Parathyroid adenoma (tissue), 2 donors: ENCODE measurements at regions not wholly inside any gene's neighbourhood (a gene's known extent, or its start where the extent isn't known, plus 50 kb on each side); places are given as distances from the start of the nearest gene placed in this dataset.

Source experiments
- H2AFZ ChIP-seq: fragments of 300-600 bp; sonication (generic); one replicate; pipeline ENCODE4 v1.7.0; 2017; ENCODE audit warnings: antibody characterized with exemption, mild to moderate bottlenecking
- H3K27ac ChIP-seq: fragments of 300-600 bp; sonication (generic); one replicate; pipeline ENCODE4 v1.7.0; 2017
- H3K27me3 ChIP-seq: fragments of 300-600 bp; sonication (generic); one replicate; pipeline ENCODE4 v1.7.0; 2017; ENCODE audit warnings: low read length; ENCODE audit not compliant: control insufficient read depth, insufficient read depth
- H3K36me3 ChIP-seq: fragments of 300-600 bp; sonication (generic); one replicate; pipeline ENCODE4 v1.7.0; 2017; ENCODE audit warnings: low read length; ENCODE audit not compliant: control insufficient read depth, insufficient read depth
- H3K4me1 ChIP-seq: fragments of 300-600 bp; sonication (generic); one replicate; pipeline ENCODE4 v1.7.0; 2017; ENCODE audit warnings: control low read depth
- H3K4me2 ChIP-seq: fragments of 300-600 bp; sonication (generic); one replicate; pipeline ENCODE4 v1.7.0; 2017; ENCODE audit warnings: low read length
- H3K4me3 ChIP-seq: fragments of 300-600 bp; sonication (generic); one replicate; pipeline ENCODE4 v1.7.0; 2017; ENCODE audit warnings: low read depth, low read length
- H3K79me2 ChIP-seq: fragments of 300-600 bp; sonication (generic); one replicate; pipeline ENCODE4 v1.7.0; 2017; ENCODE audit warnings: control low read depth
- H3K9ac ChIP-seq: fragments of 300-600 bp; sonication (generic); one replicate; pipeline ENCODE4 v1.7.0; 2017; ENCODE audit warnings: mild to moderate bottlenecking
- H3K9me3 ChIP-seq: fragments of 300-600 bp; sonication (generic); one replicate; pipeline ENCODE4 v1.7.0; 2017; ENCODE audit warnings: low read length; ENCODE audit not compliant: control insufficient read depth
- TF ChIP-seq, protein P1 (sequence below): fragments of 300-600 bp; sonication (generic); IDR thresholded peaks from one replicate; pipeline ENCODE4 v1.7.0; 2017; ENCODE audit warnings: antibody characterized with exemption, mild to moderate bottlenecking
- donor health status: primary hyperparathyroidism.

- no peak overlapping the region for H3K4me3 ChIP-seq
Observed at GRCh38 chr11:45365961-45366618, 79.9 kb upstream of the SYT13 start.

DNA sequence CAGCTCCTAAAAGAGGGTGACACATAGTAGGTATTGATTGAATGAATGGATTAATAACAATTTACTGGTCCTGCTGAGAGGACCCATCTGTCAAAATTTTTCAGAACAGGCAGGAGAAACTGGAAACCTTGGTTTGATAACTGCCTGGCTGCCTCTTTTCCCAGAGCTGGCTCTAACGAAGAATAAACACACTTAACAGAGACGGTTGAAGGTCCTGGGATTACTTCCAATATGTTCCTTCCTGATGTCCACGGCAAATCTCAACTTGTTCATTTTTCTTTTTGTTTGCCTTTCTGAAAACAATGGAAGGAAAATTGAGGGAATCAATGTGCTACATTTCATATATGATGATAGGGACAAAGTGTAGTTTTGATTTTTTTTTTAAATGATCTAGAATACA lies 76.5 kb upstream of the SYT13 start:
- H3K9ac ChIP-seq, result no peak overlapping the region
- H3K36me3 ChIP-seq, result no peaks in the 10 kb centered on the region
- no peaks in the 10 kb centered on the region for H3K9me3 ChIP-seq
- H3K27me3 ChIP-seq, result no peaks in the 10 kb centered on the region
- no peak overlapping the region for H2AFZ ChIP-seq
- H3K4me2 ChIP-seq, result no peak overlapping the region
- H3K27ac ChIP-seq, result no peak overlapping the region
- TF ChIP-seq, protein P1, sequence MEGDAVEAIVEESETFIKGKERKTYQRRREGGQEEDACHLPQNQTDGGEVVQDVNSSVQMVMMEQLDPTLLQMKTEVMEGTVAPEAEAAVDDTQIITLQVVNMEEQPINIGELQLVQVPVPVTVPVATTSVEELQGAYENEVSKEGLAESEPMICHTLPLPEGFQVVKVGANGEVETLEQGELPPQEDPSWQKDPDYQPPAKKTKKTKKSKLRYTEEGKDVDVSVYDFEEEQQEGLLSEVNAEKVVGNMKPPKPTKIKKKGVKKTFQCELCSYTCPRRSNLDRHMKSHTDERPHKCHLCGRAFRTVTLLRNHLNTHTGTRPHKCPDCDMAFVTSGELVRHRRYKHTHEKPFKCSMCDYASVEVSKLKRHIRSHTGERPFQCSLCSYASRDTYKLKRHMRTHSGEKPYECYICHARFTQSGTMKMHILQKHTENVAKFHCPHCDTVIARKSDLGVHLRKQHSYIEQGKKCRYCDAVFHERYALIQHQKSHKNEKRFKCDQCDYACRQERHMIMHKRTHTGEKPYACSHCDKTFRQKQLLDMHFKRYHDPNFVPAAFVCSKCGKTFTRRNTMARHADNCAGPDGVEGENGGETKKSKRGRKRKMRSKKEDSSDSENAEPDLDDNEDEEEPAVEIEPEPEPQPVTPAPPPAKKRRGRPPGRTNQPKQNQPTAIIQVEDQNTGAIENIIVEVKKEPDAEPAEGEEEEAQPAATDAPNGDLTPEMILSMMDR, result no peak
- H3K79me2 ChIP-seq, result no peaks in the 10 kb centered on the region
- H3K4me1 ChIP-seq, result no peaks in the 10 kb centered on the region
- no peak overlapping the region for H3K4me3 ChIP-seq

More at GRCh38 chr11:45365961-45366618, 79.9 kb upstream of the SYT13 start:
- TF ChIP-seq, protein P1, result no peak
- Histone ChIP-seq H3K36me3 (no peaks in the 10 kb centered on the region), H3K9me3 (no peaks in the 10 kb centered on the region), H3K27ac (no peak overlapping the region), H3K27me3 (no peaks in the 10 kb centered on the region), H3K4me1 (no peaks in the 10 kb centered on the region), H3K4me2 (no peak overlapping the region), H3K79me2 (no peaks in the 10 kb centered on the region), H2AFZ (no peak overlapping the region), H3K9ac (no peak overlapping the region)

DNA sequence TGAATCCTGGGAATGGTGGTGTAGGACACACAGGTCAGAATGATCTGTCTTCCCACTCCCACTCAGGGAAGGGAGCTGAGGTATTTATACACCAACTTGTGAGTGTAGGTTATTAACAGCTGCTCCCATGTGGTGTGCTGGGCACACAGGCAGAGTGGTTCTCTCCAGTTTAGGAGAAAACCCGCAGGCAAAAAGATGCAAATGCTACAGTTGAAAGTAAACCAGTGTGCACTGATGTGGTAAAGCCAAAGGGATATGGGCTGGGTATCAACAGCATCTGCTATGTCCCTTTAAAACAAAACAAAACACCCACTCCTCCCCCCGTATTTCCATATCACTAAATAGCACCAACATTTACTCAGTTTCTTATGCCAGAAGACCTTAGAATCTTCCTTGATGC lies 75.4 kb upstream of the SYT13 start:
- no peaks in the 10 kb centered on the region for H3K27me3 ChIP-seq
- no peaks in the 10 kb centered on the region for H3K4me1 ChIP-seq
- H3K36me3 ChIP-seq, result no peaks in the 10 kb centered on the region
- no peak overlapping the region for H3K4me3 ChIP-seq
- TF ChIP-seq, protein P1, result no peak
- no peaks in the 10 kb centered on the region for H3K79me2 ChIP-seq
- H3K9ac ChIP-seq, result no peak overlapping the region
- no peak overlapping the region for H3K4me2 ChIP-seq
- H3K27ac ChIP-seq, result no peak overlapping the region
- H2AFZ ChIP-seq, result no peak overlapping the region
- no peaks in the 10 kb centered on the region for H3K9me3 ChIP-seq

- H3K4me1 ChIP-seq, result no peaks in the 10 kb centered on the region
- no peaks in the 10 kb centered on the region for H3K36me3 ChIP-seq
- H3K9me3 ChIP-seq, result no peaks in the 10 kb centered on the region
- H3K4me3 ChIP-seq, result peak overlapping the region; percentile 83
- TF ChIP-seq, protein P1, result no peak
- H3K4me2 ChIP-seq, result peak overlapping the region; percentile 75
- H3K27me3 ChIP-seq, result no peaks in the 10 kb centered on the region
- H3K9ac ChIP-seq, result no peak overlapping the region
- H3K79me2 ChIP-seq, result no peaks in the 10 kb centered on the region
- peak overlapping the region; percentile 71 for H2AFZ ChIP-seq
- H3K27ac ChIP-seq, result peak overlapping the region; percentile 45
Observed at GRCh38 chr11:45355706-45356041, 69.5 kb upstream of the SYT13 start.
